HG03175 (cell line): ENCODE measurements at regions not wholly inside any gene's neighbourhood (a gene's known extent, or its start where the extent isn't known, plus 50 kb on each side); places are given as distances from the start of the nearest gene placed in this dataset.

ENCODE experiments used
- ATAC-seq: cut with Tn5 transposase; IDR thresholded peaks from one replicate; pipeline ENCODE4 v1.9.1; 2021; ENCODE audit warnings: mild to moderate bottlenecking, moderate library complexity; ENCODE audit not compliant: unreplicated experiment

DNA sequence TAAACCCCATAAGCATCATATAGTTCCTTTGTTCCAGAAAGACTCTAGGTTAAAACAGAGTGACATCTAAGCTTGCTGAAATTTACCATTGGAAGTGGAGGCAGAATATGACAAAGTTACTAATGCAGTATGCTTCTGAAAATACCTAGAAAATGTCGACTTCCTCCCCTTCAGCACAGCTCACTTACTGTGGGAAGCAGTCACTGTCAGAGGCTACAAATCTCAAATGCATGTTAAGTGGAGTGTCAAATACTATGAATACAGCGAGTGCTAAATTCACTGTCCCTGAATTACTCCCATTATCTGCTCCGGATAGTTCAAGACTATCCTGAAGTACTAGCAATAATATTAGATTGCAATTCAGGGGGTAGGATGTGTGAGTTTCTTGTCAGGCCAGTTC lies 1454.6 kb downstream of the AACS start:
- no peak for ATAC-seq

DNA sequence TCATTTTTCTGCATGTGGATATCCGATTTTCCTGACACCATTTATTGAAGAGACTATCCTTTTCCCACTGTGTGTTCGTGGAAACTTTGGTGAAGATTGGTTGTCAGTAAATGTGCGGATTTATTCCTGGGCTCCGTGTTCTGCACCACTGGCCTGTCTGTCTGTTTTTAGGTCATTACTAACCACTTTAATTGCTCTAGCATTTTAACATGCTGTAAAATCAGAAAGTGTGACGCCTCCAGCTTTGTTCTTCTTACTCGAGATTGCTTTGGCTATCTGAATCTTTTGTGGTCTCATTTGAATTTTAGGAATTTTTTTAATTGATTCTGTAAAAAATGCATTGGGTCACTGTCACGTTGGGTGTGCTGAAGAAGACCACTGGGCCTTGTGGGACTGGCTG lies 1458.7 kb downstream of the AACS start:
- no peak for ATAC-seq

DNA sequence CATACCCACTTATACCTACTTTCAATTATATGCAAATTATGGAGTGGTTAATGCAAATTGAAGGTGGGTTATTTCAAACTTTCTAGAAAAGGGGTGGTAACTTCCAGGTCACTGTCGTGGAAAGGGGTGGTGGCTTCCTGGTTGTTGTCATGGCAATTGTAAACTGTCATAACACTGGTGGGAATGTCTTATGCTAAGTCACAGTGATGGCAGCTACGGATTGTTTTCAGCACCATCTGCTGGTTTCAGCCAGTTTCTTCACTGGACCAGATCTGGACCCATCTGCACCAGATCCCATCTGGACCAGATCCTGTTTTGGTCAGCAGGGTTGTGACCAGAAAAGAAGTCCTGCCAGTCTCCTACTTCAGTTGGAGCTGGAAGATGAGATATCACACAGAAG lies 1469.3 kb downstream of the AACS start:
- ATAC-seq, result no peak

DNA sequence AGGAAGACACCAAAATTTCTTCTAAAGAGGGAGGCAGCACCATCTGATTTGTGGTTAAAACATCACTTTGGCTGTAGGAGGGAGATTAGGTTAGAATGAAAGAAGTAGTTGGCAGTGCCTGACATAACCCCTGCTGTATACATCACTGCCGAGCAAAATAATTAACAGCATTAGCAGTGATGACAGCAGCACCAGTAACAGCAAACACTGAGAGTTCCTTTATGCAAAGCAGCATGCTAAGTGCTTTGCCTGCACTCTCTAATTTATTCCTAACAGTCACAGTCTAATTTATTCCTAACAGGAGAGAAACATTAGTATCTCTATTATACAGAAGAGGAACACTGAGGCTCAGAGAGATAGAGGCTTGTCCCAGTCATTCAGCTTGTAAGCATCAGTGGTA lies 1469.7 kb downstream of the AACS start:
- ATAC-seq, result no peak

DNA sequence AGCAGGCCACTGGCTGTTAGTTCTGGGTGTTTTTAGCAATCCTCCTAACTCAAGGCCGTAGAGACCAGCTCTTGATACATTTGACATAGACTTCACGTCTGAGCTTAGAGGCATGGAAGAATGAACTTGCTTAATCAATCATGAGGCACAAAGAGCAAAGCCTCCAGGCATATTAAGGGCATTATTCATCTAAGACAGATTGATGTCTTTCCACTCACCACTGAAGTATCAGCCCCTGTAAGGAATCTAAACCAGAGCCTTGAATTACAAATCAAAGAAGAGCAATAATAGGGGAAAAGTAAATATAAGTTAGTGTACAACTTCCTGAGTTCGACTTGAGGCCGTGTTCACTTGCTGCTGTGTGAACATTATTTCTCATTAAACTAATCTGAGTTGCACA lies 1470.7 kb downstream of the AACS start:
- ATAC-seq, result no peak

DNA sequence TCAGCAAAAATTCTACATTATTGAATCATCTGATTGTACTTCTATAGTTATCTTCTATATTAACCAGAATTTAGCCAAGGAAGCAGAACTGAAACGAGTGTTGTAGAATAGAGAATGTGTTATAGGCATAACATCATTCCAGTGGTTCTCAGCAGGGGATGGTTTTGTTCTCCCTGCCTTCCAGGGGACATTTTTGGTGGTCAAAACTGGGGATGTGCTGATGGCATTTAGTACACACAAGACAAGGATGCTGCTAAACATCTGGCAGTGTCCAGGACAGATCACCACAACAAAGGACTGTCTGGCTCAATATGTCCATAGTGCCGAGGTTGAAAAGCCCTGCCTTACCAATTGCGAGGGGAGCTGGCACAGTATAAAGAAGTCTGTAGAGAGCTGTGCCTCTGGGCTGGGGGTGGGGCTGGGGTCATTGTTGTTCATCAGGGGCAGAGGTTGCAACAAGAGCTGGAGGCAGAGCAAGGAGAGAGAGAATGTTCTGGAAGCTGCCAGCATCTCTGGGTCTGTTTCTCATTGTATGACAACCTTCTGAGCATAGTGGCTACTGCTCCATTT lies 1472.8 kb downstream of the AACS start:
- no peak for ATAC-seq

DNA sequence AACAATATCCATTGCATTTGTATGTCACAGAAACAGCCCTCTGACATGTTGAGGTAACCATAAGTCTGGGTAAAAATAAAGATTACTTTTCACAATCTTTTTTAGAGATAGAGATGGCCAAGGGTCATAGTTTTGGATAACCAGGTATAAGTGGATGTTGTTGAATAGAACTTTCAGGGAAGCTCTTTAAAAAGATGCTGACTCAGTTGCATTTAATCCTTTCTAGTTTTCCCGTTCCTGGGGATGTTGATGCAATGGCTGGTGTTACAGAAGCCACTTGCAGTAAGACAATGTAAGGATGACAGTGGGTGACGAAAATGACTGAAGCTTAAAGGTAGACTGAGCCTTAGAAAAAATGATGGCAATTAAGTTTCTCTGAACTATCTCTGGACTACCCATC lies 1473.7 kb downstream of the AACS start:
- no peak for ATAC-seq

DNA sequence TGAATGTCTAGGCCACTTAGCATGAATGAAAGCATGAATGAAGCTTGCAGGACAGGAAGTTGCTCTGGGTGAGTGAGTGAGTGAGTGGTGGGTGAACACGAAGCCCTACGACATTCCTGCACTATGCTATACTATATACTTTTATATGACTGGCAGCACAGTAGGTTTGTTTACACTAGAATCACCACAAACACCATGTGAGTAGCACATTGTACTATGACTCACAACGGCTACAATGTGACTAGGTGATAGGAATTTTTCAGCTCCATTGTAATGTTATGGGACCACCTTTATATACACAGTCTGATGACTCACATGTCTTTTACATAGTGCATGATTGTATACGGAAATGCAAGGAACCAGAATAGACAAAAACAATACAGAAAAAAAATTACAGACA lies 1480.2 kb downstream of the AACS start:
- ATAC-seq, result no peak

DNA sequence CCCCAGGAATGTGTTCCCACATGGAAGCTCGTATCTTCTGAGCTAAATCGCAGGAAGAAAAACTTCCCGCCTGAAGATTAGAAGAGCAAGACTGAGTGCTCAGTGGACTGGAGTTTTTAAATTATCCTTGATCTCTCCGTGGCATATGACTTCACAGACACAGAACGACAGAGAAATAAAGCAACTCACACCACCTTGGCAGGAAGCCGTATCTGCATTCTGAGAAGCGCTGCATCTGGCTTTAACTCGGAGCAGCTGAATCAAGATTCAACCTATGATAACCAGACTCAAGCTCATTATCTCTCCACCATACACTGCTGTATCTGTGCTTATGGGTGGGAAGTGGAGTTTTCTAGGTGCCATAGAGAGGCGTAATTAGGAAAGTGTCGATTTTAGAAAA lies 1482.7 kb downstream of the AACS start:
- no peak for ATAC-seq

DNA sequence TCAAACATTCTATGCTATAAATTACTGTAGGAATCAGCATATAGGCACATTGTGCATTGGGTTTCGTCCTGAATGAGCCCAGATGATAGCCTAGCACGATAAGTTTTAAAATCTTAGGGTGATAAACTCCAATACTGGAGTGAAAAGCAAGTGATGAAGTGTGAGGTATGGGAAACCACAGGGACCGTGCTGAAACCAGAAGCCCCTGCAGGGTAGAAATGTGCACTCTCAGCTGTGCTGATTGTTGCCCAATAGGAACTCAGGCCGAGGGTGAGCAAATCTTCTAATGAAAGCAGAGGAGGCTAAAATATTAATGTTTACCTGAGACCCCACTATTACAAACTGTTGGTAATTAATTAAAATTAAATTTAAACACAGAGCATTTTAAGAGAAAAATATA lies 1486.6 kb downstream of the AACS start:
- ATAC-seq, result no peak

DNA sequence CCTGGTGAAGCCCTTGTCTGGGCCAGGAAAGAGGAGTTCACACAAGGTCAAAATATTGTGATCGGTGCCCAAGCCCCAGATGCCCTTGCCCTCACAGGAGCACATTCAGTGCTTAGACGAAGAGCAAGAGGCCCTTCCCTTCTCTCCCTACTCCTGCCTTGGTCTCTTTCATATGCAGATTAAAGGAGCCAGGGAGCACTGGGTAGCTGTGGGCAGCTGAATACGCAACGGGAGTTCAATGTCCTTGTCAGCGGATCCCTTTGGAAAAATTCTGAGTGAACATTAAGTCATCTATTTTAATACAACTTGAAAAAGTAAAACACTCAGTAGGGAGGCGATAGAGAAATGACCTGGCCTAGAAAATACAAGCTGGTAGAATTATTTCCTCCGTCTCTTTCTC lies 1489.4 kb downstream of the AACS start:
- no peak for ATAC-seq

DNA sequence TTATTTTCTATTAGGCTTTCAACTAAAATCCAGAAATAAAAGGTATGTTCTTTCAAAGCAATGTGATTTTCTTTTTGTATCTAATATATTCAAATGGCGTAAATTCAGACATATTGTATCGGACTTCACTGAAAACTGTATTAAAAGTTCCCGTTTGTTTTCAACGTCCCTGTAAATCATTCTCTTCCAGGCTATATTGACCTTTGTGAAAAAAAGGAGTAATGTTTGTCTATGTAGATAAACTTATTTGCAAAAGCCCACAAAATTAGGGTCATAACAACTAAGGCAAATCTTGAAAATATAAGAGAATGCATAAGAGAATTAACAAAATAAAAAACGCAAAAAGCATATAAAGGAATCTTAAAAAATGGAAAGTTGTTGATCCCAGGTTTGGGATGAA lies 1492.4 kb downstream of the AACS start:
- ATAC-seq, result no peak

DNA sequence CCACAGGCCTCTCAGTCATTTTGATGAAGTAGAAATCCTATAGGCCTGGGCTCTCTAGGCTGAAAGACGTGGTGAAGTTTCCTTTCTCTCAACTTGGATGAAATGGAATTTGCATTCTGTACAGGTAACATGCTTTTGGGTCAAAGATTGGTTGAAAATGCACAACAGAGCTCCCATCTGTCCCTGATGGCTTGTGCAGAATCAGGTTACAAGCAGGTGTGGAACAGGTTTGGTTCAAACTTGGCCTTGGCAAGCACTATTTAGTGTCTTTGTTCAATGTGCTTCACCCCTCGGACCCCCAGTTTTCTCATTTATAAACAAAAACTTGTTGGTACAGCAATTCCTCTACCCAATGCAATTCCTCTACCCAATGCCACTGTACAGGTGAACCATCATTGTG lies 1493.0 kb downstream of the AACS start:
- ATAC-seq, result no peak

DNA sequence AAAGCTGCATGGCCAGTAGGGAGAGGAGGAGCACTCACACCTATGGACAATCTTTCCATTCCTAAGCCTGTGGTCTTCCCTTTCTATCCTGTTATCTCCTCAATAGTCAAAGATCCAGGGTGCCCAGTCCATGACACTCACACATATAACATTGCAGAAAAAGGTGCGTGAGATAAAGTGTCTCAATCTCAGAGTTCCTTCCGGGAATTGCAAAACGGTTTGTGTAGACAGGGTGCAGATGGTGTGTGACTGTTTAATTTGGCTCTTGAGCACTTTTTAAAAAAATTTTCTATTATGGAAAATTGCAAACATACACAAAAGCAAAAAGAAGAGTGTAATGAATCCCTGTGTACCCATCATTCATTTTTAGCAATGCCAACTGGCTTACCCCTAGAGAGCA lies 1493.6 kb downstream of the AACS start:
- no peak for ATAC-seq

DNA sequence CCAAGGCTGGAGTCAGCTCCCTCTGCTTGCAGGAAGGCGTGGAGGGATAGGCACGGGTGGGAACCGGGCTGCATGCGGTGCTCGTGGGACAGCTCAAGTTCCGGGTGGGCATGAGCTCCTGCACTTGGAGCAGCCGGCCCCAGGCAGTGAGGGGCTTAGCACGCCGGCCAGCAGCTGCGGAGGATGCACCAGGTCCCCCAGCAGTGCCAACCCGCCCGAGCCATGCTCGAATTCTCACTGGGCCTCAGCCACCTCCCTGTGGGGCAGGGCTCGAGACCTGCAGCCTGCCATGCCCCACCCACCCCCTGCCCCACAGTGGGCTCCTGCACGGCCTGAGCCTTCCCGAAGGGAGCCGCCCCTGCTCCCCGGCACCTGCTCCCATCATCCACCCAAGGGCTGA lies 1501.8 kb downstream of the AACS start:
- no peak for ATAC-seq

DNA sequence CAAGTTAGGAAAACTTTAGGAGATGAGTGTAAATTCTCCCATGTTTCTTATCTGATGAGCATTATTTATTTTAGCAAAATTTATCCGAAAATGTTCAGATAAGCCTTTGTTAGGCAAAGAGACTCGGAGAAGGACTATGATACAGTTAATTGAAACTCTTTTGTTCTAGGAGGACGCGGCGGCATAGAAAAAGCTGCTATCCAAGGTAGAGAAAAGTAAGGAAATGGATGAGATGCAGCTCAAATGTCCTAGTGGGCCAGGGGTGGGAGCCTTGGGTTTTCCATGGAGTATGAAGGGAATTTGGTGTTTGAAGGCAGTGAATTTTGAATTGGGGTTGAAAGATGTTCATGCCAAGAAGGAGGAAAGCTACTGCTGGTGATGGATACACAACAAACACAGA lies 1504.5 kb downstream of the AACS start:
- no peak for ATAC-seq

DNA sequence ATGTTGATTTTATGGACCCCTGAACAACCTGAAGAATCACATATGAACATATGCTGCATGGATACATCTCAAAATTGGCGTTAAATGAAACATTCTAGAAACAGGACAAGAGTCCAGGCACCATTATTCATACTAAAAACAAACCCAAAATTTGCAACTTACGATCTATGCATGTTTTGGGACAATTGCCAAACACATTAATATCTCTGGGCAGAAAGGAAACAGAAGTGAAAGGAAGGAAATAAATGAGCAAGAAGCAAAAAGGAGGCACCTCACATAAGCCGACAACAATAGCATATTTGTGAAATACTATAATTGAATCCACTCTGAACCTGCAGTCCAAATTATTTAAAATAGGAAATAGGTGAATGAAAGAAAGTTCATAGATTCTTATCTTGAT lies 1505.3 kb downstream of the AACS start:
- no peak for ATAC-seq

DNA sequence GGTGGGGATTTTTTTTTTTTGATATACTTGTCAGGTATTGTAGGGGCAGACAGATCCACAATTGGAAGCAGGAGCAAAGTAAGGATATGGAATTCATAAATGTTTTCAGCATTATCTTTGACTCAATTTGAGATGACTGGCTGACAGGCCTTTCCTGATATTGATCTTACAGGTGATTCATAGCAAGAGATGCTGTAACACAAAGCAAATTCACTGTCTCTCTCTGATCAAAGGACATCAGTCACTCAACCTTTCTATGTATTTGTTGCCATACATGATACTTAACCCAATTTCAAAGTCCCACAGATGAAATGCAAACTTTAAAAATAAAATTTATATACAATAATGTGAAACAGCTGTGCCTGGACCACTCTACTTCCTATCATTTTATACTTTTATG lies 1506.9 kb downstream of the AACS start:
- ATAC-seq, result no peak

DNA sequence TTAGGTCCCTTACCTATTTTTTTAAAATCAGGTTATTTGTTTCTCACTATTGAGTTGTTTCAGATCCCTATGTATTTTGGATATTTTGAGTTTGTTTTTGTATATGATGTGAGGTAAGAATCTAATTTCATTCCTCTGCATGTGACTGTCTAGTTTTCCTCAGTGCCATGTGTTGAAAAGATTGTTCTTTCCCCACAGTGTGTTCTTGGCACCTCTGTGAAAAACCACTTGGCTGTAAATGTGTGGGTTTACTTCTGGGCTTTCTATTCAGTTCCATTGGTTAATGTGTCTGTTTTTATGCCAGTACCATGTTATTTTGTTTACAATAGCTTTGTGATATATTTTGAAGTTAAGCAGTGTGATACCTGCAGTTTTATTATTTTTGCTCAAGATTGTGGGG lies 1516.4 kb downstream of the AACS start:
- no peak for ATAC-seq

DNA sequence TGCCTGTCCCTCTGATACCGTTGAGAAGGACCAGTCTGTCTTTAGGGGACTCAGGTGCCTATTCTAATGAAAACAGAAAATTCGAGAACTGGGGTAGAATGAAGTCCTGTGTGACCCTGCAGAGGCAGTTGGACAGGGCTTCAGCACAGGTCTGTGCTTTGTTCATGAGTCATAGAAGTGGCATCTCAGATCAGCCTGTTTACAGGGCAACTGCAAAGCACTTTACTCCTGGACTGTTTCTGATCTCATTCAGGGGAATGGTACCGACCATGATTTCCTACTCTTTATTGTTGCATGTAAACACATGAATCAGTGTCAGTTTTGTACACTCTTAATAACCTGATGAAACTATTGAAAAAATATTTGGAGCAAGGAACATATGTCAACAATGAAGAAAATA lies 1517.0 kb downstream of the AACS start:
- ATAC-seq, result no peak

DNA sequence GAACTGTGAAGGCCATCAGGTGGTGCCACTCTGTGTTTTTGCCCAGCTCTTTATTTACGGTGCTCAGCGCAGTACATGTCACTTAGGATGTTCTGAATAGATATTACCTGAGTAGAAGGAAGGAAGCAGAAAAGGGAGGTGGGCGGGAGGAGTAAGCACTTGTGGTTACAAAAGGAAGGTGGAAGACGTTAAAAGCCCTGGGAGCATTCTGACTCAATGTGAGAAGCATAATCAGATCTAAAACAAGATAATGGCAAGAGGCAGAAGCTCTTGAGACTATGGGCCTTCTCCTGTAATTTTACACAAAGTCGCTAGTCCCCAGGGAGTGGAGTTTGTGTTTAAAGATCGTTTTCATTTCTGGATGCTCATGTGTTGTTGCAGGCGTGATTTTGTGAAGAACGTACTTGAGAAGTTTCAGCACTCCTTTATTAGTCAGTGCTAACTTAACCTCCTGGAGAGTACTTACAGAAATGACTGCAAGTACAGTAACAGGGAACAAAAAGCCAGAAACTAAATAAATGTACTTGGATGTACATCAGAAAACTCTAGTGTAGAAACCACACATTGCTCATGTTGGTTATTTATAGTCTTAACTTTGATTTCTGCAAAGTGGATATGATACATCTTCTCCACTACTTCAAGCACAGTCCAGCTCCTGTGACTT lies 1523.5 kb downstream of the AACS start:
- ATAC-seq, result no peak

DNA sequence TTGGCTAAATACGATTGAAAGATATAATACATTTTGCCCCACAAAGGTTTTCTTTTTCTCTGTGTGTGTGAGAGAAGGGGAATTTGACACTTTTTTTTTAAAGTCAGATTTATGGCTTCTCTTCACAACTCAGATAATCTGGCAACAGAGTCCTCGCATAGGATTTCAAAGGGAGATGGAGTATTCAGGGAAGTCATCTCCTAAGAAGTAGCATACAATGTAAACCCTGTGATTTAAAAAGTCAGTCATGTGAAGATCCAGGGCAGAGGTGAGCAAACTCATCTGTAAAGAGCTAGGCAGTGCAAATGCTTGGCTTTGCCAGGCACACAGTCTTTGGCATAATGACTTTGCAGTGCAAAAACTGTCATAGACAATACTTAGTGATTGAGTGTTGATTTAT lies 1526.3 kb downstream of the AACS start:
- no peak for ATAC-seq
